Transverse colon (tissue), 4 donors: ENCODE measurements at regions not wholly inside any gene's neighbourhood (a gene's known extent, or its start where the extent isn't known, plus 50 kb on each side); places are given as distances from the start of the nearest gene placed in this dataset.

Source experiments
- CTCF ChIP-seq, 5 experiments: fragments of 200-600 bp in 3 of 5; fragments of 450-650 bp in 2 of 5; sonication (generic) in 3 of 5; IDR thresholded peaks; 1 replicate in 2 of 5; 2 replicates in 3 of 5; pipeline ENCODE4 v1.5.1; 2016 to 2017; ENCODE audit warnings: antibody characterized with exemption in 5 of 5, inconsistent platforms in 3 of 5, mild to moderate bottlenecking in 2 of 5, moderate library complexity in 1 of 5
- POLR2A ChIP-seq: fragments of 450-650 bp; IDR thresholded peaks from one replicate; pipeline ENCODE4 v1.6.1; 2016; ENCODE audit warnings: antibody characterized with exemption, mild to moderate bottlenecking, moderate library complexity
- POLR2AphosphoS5 ChIP-seq, 3 donors: sonication (generic); formaldehyde crosslinking; IDR thresholded peaks; one replicate each; pipeline ENCODE4 v1.6.1; 2016; ENCODE audit warnings: antibody characterized with exemption in 3 of 3

GRCh38 chr10:70960316-70960715, 72.0 kb upstream of the PCBD1 start:
- TF ChIP-seq CTCF (IDR thresholded peaks at IDR 0.05) (no peak), POLR2A (no peak), POLR2AphosphoS5 (IDR thresholded peaks at IDR 0.05) (no peak)
